Tongue (tissue), 1 donor: ENCODE measurements at regions not wholly inside any gene's neighbourhood (a gene's known extent, or its start where the extent isn't known, plus 50 kb on each side); places are given as distances from the start of the nearest gene placed in this dataset.

Experiments used
- DNase-seq: peaks from one replicate; pipeline ENCODE4 v3.0.0-alpha.2; 2015

GRCh38 chr2:120401275-120402066, 55.5 kb downstream of the INHBB start:
- no peak for DNase-seq

- DNase-seq: no peak
Measured at GRCh38 chr2:120402067-120402433, 56.1 kb downstream of the INHBB start.

GRCh38 chr2:120402508-120402907, 56.6 kb downstream of the INHBB start:
- DNase-seq: no peak

DNA sequence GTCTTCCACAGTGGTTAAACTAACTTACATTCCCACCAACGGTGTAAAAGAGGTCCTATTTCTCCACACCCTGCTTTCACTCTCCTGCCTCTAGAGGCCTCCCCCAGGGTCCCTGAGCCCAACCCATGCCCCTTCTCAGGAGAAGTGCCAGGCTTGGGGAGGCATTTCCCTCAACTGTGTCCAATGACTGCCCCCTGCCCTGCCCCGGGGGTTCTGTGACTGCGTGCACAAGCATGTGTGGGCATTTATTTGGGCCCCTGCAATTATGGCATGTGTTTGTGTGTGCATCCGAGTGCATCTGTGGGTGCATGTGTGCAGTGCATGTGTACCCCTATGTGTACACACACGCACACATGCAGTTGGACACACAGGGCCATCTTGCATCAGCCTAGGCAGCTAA, 57.3 kb downstream of the INHBB start:
- DNase-seq: no peak

- DNase-seq: no peak
Measured at GRCh38 chr2:120403676-120404075, 57.7 kb downstream of the INHBB start.

- DNase-seq: no peak
Measured at GRCh38 chr2:120404274-120404673, 58.3 kb downstream of the INHBB start.

GRCh38 chr2:120404941-120405758, 59.2 kb downstream of the INHBB start:
- no peak for DNase-seq

DNA sequence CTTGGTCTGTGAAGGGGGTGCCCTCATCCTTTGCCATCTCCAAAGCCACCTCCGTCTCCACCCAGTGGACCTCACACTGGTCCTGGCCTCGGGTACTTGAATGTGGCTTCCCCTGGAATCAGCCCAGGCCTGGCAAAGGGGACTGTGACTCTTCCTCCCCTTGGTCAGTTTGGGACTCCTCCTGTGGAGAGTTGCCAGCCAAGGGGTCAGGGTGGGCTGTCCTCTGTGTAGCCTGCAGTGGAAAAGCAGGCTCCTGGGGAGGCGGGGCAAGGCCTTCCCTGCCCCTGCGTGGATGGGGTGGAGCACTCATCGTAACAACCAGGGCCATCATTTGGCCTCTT, 59.8 kb downstream of the INHBB start:
- no peak for DNase-seq

DNA sequence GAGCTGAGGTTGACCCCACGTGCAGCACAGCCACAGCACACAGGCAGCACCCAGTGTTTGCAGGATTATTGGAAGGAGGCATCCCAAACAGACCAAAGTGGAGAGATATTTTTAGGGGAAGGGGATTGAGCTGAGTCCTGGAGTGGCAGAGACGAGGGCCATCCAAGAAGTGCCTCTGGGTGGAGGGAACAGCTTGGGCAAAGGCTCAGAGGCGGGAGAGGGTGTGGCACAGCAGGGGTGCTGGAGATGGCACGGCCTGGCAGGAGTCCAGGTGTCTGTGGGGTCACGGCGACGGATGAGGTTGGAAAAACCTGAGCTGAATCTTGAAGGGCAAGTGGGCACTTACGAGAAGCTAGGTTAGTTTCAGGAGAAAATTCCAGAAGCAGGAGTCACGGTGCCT, 60.6 kb downstream of the INHBB start:
- no peak for DNase-seq

DNA sequence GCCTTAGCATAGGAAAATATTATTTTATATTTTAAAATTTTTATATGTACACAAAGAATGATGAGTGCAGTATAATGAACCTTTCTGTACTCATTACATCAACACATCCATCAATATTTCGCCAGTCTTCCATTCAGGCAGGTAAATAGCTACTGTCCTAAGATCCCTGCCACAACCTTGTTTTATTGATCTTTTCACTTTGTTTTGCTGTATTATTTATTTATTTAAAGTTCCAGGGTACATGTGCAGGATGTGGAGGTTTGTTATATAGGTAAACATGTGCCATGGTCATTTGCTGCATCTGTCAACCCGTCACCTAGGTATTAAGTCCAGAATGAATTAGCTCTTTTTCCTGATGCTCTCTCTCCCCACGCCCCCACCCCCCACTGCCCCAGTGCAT, 64.6 kb downstream of the INHBB start:
- DNase-seq: no peak

- DNase-seq: no peak
Measured at GRCh38 chr2:120415060-120415459, 69.1 kb downstream of the INHBB start.

DNA sequence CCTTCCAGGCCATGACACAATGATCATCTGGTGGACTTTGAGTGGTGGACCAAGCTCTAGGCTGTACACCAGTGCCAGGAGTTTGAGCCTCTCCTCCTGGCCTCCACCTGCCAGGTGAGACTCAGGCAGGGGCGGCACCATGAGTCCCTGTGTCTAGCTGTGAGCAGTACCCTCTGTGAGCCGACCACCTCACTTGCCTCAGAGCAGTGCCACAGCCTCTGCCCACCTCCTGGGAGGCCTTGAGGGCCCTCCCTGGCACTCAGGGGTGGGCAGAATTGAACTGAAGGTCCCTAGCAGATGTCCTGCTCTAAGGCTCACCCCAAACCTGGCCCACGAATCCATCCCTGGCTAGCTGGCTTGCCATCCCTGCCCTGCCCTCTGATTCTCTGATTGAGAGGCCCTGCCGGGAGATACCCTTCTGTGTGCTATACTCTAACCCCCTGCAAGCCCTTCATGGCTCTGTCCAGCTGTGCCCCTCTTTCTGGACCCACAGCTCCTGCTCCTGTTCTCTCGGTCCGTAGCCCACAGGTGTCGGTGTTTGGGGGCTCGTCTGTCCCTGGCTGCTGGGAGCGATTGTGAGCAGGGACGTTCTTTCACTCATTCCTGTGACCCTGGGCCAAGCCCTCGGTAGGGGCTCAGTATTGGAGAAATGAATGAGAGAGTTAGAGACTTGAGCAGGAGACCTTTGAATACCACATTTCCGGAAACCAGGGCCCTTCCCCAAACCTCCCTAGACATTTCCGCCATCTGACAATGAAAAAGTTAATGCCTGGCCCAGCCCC, 70.0 kb downstream of the INHBB start:
- DNase-seq: no peak

DNA sequence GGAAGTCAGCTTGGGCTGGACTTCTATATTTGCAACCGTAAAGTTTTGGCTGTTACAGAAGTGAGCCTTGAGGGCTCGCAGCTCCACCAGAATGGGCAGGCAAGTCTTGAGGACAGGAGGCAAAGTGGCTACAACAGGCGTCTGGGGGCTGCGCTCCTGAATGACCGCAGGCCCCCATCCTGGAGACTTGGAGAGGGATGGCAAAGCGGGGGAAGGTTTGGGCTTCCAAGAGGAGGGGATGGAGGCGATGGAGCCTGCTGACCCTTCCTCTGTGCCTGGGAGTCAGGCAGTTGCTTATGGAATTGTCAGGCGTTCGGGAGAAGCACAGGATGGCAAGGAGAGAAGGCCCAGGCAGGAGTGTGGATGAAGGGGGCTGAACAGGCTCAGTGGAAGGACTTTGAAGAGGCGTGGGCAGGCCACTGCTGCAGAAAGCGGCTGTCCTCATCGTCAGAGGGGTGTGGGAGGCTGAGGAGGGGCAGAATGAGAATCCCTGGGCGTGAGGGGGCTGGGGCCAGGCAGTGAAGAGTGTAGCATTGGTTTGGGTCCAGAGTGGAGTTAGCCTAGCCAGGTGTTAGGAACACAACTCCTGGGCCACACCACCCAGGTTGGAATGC, 72.3 kb downstream of the INHBB start:
- DNase-seq: no peak

DNA sequence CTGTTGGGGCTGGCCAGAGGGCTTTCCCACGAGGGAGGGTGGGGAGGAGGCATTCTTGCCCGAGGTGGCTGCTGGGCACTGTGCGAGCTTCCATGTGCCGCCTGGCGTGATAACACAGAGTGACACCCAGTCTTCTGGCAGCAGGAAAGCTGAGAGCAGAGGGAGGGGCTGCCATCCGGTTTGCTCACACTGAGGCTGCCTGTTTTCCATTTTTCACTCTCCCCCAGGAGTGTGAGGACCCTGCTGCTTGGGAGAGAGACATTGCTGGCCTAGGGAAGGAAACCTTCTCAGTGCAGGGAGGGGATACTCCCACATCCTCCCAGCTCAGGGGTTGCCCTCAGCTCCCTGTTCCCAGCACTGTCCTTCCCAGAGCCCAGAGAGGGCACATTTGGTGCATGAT, 73.1 kb downstream of the INHBB start:
- DNase-seq: peak; percentile 17

DNA sequence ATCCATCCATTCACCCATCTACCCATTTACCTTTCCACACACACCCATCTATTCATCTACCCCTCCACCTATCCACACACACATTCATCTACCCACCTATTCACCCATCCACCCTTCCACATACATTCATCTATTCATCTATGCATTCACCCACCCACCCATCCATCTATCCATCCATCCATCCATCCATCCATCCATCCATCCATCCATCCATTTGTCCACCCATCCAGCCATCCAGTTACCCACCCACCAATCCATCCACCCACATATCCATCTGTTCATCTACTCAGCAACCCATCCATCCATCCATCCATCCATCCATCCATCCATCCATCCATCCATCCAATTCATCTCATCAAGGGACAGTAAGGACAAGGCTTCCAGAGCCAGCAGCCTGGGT, 74.0 kb downstream of the INHBB start:
- DNase-seq: no peak

DNA sequence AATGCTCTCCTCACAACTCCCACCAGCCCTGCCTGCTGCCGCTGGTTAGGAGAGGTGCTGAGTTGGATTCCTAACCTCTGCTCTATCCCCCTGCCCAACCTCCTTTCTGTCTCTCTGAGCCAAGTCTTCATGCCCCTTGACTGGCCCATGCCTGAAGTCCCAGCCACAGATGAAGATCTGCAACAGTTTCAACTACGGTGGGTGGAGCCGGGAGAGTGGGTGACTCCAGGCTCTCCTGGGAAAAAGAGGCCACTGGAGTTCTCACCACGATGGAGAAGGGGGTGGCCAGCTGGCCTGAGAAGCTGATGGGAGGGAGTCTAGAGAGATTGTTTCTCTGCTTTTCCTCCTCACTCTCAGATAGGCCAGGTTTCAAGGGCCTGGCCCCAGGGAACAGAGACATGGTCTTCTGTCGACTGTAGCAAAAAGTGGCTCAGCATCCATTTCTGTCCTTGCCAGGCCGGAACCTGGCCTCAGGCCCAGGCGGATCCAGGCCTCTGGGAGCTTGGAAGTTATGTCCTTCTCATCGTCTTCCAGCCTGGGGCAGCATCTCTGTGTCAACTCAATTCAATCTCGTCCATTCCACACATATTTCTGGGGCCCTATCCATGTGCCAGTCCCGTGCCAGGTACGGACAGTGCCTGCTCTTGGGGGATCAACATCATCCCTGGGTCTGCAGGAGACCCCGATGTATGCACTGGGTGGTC, 75.3 kb downstream of the INHBB start:
- no peak for DNase-seq

GRCh38 chr2:120421830-120422175, 75.9 kb downstream of the INHBB start:
- DNase-seq: no peak

DNA sequence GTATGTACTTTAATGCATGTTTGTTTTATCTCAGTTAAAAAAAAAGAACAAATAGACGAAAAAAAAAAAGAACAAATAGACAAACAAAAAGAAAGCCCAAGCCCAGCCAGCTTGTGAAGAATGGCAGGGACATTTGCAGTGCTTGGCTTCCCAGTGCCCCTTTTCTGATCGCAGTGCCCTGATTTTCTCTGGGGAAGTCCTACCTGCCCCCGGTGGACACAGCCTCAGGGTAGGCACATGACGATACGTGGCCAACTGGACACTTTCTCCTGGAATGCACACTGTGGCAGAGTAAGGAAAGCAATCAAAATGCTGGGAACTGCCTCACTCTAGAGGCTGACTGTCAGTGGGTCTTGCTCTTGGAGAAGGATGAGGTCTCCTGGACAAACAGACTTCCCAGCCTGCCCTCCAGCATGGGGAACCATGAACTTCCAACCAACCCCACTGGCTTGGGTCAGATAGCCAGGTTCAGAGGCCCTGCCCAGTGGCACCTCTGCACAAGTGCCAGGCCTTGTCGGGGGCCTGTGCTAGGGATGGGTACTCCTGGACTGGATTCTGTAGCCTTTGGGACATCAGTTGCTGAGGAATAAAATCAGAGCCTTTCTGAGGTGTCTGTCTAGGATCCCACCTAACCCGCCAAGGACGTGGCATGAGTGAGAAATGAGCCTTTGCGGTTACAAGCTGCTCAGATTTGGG, 76.7 kb downstream of the INHBB start:
- no peak for DNase-seq

DNA sequence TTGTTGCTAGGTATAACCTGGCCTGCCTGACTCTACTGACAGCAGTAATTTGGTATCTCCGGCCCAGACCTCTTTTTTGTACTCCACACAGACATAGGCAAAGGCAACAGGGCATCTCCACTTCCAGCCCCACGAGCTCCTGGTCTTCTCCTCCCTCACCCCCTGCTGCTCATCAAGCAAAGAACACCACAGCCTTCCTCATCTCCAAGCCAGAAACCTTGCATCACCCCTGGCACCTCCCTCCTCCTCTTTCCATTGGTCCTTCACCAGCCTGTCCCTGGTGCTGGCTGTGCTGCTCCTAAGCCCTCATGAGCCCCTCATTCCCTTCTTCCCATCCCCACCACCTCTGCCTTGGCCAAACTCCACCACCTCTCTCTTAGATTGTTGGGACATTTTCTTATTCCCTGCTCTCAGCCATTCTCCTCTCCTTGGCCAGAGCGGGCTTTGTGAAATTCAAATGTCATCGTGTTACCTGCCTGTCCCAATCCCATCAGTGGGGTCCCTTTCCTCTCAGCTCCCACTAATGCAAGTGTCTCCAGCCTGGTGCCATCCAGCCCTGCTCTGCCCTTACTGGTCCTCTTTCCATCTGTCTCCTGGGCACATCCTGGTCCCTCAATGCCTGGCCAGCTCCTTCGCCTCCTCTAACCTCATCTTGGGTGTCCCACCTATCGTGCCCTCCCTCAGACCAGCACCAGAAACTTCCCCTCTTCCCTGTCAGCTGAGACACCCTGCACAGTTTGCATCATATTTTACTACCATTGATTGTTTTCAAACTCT, 77.4 kb downstream of the INHBB start:
- no peak for DNase-seq

GRCh38 chr2:120424274-120424796, 78.4 kb downstream of the INHBB start:
- DNase-seq: no peak
